SHP77 (cell line): ENCODE measurements at regions not wholly inside any gene's neighbourhood (a gene's known extent, or its start where the extent isn't known, plus 50 kb on each side); places are given as distances from the start of the nearest gene placed in this dataset.

Experiments used
- DNase-seq, 2 experiments: peaks; one replicate each; lab custom pipeline; 2025; lab: John Stamatoyannopoulos, UW

GRCh38 chr5:143585970-143586369, 182.5 kb upstream of the NR3C1 start:
- DNase-seq = no peak

- no peak for DNase-seq
Observed at GRCh38 chr5:143583409-143583808, 179.9 kb upstream of the NR3C1 start.

- DNase-seq = no peak
Observed at GRCh38 chr5:143582869-143583268, 179.4 kb upstream of the NR3C1 start.

- no peak for DNase-seq
Observed at GRCh38 chr5:143582176-143582575, 178.7 kb upstream of the NR3C1 start.

GRCh38 chr5:143581649-143582048, 178.2 kb upstream of the NR3C1 start:
- DNase-seq = no peak

- no peak for DNase-seq
Observed at GRCh38 chr5:143581147-143581546, 177.7 kb upstream of the NR3C1 start.

- no peak for DNase-seq
Observed at GRCh38 chr5:143576711-143577484, 173.4 kb upstream of the NR3C1 start.

GRCh38 chr5:143575286-143575685, 171.8 kb upstream of the NR3C1 start:
- no peak for DNase-seq

- no peak for DNase-seq
Observed at GRCh38 chr5:143574236-143574635, 170.8 kb upstream of the NR3C1 start.

- no peak for DNase-seq
Observed at GRCh38 chr5:143573568-143574170, 170.2 kb upstream of the NR3C1 start.

- peak; percentile 56 to 87 for DNase-seq
Observed at GRCh38 chr5:143572671-143573070, 169.2 kb upstream of the NR3C1 start.

GRCh38 chr5:143571642-143572624, 168.4 kb upstream of the NR3C1 start:
- no peak for DNase-seq

GRCh38 chr5:143570989-143571388, 167.5 kb upstream of the NR3C1 start:
- no peak for DNase-seq

GRCh38 chr5:143569722-143570567, 166.5 kb upstream of the NR3C1 start:
- DNase-seq = no peak

GRCh38 chr5:143569213-143569701, 165.8 kb upstream of the NR3C1 start:
- DNase-seq = no peak

- no peak for DNase-seq
Observed at GRCh38 chr5:143567583-143568504, 164.4 kb upstream of the NR3C1 start.

GRCh38 chr5:143566139-143566538, 162.7 kb upstream of the NR3C1 start:
- no peak for DNase-seq

GRCh38 chr5:143564417-143564816, 160.9 kb upstream of the NR3C1 start:
- no peak for DNase-seq

GRCh38 chr5:143562935-143563334, 159.4 kb upstream of the NR3C1 start:
- DNase-seq = peak; percentile 91 to 94

- no peak for DNase-seq
Observed at GRCh38 chr5:143561219-143561618, 157.7 kb upstream of the NR3C1 start.
